ENCODE measurements at regions not wholly inside any gene's neighbourhood (a gene's known extent, or its start where the extent isn't known, plus 50 kb on each side); places are given as distances from the start of the nearest gene placed in this dataset.

DNA sequence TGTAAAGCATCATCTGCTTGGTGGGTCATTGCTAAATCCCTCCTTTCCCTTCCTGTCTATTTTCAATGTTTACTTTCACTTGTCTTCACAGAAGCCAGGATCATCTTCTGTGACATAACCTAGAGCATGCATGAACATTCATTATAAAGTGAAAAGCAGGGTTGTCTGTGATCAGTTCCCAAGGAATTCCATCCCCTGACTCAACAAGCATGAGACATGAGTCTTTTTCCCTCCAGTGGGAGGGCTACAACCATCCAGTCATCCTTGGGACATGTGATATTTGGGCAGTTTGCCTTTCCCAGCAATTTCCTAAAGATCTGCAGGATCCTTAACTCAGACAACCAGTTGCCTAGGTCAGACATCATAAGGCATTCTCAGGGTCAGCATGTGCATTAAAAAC, 166.3 kb upstream of the TMEM196 start (continued):
- TF ChIP-seq ZNF114 (CRISPR knock-in tag; IDR thresholded peaks at IDR 0.05), result no peak
- TF ChIP-seq, protein P1, sequence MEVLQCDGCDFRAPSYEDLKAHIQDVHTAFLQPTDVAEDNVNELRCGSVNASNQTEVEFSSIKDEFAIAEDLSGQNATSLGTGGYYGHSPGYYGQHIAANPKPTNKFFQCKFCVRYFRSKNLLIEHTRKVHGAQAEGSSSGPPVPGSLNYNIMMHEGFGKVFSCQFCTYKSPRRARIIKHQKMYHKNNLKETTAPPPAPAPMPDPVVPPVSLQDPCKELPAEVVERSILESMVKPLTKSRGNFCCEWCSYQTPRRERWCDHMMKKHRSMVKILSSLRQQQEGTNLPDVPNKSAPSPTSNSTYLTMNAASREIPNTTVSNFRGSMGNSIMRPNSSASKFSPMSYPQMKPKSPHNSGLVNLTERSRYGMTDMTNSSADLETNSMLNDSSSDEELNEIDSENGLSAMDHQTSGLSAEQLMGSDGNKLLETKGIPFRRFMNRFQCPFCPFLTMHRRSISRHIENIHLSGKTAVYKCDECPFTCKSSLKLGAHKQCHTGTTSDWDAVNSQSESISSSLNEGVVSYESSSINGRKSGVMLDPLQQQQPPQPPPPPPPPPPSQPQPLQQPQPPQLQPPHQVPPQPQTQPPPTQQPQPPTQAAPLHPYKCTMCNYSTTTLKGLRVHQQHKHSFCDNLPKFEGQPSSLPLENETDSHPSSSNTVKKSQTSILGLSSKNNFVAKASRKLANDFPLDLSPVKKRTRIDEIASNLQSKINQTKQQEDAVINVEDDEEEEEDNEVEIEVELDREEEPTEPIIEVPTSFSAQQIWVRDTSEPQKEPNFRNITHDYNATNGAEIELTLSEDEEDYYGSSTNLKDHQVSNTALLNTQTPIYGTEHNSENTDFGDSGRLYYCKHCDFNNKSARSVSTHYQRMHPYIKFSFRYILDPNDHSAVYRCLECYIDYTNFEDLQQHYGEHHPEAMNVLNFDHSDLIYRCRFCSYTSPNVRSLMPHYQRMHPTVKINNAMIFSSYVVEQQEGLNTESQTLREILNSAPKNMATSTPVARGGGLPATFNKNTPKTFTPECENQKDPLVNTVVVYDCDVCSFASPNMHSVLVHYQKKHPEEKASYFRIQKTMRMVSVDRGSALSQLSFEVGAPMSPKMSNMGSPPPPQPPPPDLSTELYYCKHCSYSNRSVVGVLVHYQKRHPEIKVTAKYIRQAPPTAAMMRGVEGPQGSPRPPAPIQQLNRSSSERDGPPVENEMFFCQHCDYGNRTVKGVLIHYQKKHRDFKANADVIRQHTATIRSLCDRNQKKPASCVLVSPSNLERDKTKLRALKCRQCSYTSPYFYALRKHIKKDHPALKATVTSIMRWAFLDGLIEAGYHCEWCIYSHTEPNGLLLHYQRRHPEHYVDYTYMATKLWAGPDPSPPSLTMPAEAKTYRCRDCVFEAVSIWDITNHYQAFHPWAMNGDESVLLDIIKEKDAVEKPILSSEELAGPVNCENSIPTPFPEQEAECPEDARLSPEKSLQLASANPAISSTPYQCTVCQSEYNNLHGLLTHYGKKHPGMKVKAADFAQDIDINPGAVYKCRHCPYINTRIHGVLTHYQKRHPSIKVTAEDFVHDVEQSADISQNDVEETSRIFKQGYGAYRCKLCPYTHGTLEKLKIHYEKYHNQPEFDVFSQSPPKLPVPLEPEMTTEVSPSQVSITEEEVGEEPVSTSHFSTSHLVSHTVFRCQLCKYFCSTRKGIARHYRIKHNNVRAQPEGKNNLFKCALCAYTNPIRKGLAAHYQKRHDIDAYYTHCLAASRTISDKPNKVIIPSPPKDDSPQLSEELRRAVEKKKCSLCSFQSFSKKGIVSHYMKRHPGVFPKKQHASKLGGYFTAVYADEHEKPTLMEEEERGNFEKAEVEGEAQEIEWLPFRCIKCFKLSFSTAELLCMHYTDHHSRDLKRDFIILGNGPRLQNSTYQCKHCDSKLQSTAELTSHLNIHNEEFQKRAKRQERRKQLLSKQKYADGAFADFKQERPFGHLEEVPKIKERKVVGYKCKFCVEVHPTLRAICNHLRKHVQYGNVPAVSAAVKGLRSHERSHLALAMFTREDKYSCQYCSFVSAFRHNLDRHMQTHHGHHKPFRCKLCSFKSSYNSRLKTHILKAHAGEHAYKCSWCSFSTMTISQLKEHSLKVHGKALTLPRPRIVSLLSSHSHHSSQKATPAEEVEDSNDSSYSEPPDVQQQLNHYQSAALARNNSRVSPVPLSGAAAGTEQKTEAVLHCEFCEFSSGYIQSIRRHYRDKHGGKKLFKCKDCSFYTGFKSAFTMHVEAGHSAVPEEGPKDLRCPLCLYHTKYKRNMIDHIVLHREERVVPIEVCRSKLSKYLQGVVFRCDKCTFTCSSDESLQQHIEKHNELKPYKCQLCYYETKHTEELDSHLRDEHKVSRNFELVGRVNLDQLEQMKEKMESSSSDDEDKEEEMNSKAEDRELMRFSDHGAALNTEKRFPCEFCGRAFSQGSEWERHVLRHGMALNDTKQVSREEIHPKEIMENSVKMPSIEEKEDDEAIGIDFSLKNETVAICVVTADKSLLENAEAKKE (CRISPR knock-in tag; IDR thresholded peaks at IDR 0.05), result no peak
- no peak for TF ChIP-seq NANOG (IDR thresholded peaks at IDR 0.05; ENCODE audit: borderline replicate concordance)
- TF ChIP-seq, protein P2, sequence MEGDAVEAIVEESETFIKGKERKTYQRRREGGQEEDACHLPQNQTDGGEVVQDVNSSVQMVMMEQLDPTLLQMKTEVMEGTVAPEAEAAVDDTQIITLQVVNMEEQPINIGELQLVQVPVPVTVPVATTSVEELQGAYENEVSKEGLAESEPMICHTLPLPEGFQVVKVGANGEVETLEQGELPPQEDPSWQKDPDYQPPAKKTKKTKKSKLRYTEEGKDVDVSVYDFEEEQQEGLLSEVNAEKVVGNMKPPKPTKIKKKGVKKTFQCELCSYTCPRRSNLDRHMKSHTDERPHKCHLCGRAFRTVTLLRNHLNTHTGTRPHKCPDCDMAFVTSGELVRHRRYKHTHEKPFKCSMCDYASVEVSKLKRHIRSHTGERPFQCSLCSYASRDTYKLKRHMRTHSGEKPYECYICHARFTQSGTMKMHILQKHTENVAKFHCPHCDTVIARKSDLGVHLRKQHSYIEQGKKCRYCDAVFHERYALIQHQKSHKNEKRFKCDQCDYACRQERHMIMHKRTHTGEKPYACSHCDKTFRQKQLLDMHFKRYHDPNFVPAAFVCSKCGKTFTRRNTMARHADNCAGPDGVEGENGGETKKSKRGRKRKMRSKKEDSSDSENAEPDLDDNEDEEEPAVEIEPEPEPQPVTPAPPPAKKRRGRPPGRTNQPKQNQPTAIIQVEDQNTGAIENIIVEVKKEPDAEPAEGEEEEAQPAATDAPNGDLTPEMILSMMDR (conservative IDR thresholded peaks at IDR 0.05; ENCODE audit: low read depth in 2 of 2), result no peak

DNA sequence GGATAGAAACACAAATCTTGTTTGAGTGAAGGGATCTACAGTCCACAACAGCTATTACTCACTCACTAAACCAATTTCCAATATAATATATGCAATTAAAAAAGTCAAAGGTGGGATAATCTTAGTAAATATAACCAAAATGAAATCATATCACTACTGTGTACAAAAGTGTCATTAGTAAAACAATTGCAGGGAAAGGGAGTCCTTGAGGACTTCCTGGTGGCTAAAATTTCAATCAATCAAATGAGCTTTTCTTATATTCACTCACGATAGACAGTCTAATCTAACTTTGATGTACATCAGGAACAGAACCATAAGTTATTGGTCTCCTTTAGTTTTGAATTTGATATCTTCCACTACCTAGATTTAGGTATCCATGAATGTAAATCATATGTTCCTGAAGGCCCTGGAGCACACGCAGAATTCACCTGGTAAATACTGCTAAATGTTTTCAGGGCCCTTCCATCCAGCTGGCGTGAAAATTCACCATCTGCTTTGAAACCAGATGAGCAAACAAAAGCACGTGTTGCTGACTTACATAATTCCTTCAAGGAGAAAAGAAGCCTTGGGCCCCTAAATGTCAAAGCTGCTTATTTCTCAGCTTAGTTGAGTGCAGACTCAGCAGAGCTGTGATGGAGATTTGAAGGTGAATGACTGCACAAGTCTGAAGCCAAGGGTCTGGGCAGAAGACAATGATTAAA, 159.3 kb upstream of the TMEM196 start:
- Histone ChIP-seq H3F3A (replicated peaks; ENCODE audit: low read depth) (no peaks in the 10 kb centered on the region), H3K36me3 (ENCODE audit: insufficient read depth) (no peaks in the 10 kb centered on the region), H3K27me3 (ENCODE audit: insufficient read depth) (no peaks in the 10 kb centered on the region), H3K27ac (ENCODE audit: low read depth) (no peak overlapping the region), H3K4me2 (no peak overlapping the region), H3K4me1 (ENCODE audit: insufficient read depth) (no peaks in the 10 kb centered on the region), H3K79me2 (replicated peaks; ENCODE audit: insufficient read depth) (no peaks in the 10 kb centered on the region), H4K20me1 (replicated peaks; ENCODE audit: insufficient read depth) (no peaks in the 10 kb centered on the region), H2AFZ (no peak overlapping the region), H3K9me2 (ENCODE audit: insufficient read depth) (no peaks in the 10 kb centered on the region), H3K4me3 (no peak overlapping the region)
- ATAC-seq (no peak), DNase-seq (ENCODE audit: low spot score) (no peak)
- Mint-ChIP-seq H3K27me3 (ENCODE audit: insufficient read depth, low read depth, poor library complexity) (no peaks in the 10 kb centered on the region), H3K4me1 (no peaks in the 10 kb centered on the region), H3K36me3 (ENCODE audit: low read depth) (no peaks in the 10 kb centered on the region), H3K9me3 (peaks cover 3% of the 10 kb centered on the region; the same call in 1 of the 3 replicates), H3K27ac (no peak overlapping the region), H3K4me3 (no peak overlapping the region)
- no peak for TF ChIP-seq NANOG (IDR thresholded peaks at IDR 0.05; ENCODE audit: borderline replicate concordance)
- no peak for TF ChIP-seq ZNF114 (CRISPR knock-in tag; IDR thresholded peaks at IDR 0.05)
- no peak for TF ChIP-seq EZH2phosphoT487 (IDR thresholded peaks at IDR 0.05; ENCODE audit: unreplicated experiment)
- TF ChIP-seq, protein P2 (conservative IDR thresholded peaks at IDR 0.05; ENCODE audit: low read depth in 2 of 2), result no peak
- TF ChIP-seq CREB1 (CRISPR knock-in tag; IDR thresholded peaks at IDR 0.05; ENCODE audit: low read depth), result no peak
- no peak for TF ChIP-seq ZNF331 (CRISPR knock-in tag; IDR thresholded peaks at IDR 0.05; ENCODE audit: low read depth)
- TF ChIP-seq, protein P3, sequence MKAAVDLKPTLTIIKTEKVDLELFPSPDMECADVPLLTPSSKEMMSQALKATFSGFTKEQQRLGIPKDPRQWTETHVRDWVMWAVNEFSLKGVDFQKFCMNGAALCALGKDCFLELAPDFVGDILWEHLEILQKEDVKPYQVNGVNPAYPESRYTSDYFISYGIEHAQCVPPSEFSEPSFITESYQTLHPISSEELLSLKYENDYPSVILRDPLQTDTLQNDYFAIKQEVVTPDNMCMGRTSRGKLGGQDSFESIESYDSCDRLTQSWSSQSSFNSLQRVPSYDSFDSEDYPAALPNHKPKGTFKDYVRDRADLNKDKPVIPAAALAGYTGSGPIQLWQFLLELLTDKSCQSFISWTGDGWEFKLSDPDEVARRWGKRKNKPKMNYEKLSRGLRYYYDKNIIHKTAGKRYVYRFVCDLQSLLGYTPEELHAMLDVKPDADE (IDR thresholded peaks at IDR 0.05), result no peak
- no peak for TF ChIP-seq POLR2AphosphoS5 (IDR thresholded peaks at IDR 0.05; ENCODE audit: low read depth)
- no peak for TF ChIP-seq JUNB (IDR thresholded peaks at IDR 0.05; ENCODE audit: unreplicated experiment)

All from GM23338 (cell line).